Stimulated activated CD4-positive, alpha-beta T cell treated with anti-CD3 and anti-CD28 coated beads, TNF-alpha, amount 100 ng/mL, for 4 hours (primary cell): ENCODE measurements at regions not wholly inside any gene's neighbourhood (a gene's known extent, or its start where the extent isn't known, plus 50 kb on each side); places are given as distances from the start of the nearest gene placed in this dataset.
"Not testable (repeated sequence)": the region's sequence is repeated elsewhere in the genome, so short reads cannot be mapped to it uniquely, and the experiment has no call there.

Source experiments
- DNase-seq, 3 experiments: peaks; one replicate each; pipeline ENCODE4 v3.0.0-alpha.2; 2020; ENCODE audit warnings: low read depth in 3 of 3

DNA sequence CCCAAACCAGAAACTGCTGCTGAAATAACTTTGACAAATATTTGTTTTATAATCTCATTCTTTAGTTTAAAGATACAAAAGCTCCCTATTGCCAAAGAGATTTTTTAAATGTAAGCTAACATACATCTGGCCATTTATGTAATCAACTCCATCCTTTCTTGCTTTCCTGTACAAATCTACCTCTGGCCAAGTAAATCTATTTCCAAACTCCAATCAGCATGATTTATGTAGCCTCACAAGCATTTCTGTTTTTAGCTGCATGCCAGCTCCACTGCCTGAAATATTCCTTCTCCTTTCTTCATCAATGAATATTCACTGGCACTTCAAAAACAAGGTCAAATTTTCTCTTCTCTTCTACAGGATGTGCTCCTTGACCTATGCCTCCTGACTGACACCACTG, 80.0 kb downstream of the SHOX2 start:
- DNase-seq: no peak

- DNase-seq: not testable (repeated sequence)
Observed at GRCh38 chr3:158019897-158020296, 86.3 kb downstream of the SHOX2 start.

- no peak for DNase-seq
Observed at GRCh38 chr3:158018462-158018861, 87.8 kb downstream of the SHOX2 start.

GRCh38 chr3:158012901-158013300, 93.3 kb downstream of the SHOX2 start:
- DNase-seq: no peak

DNA sequence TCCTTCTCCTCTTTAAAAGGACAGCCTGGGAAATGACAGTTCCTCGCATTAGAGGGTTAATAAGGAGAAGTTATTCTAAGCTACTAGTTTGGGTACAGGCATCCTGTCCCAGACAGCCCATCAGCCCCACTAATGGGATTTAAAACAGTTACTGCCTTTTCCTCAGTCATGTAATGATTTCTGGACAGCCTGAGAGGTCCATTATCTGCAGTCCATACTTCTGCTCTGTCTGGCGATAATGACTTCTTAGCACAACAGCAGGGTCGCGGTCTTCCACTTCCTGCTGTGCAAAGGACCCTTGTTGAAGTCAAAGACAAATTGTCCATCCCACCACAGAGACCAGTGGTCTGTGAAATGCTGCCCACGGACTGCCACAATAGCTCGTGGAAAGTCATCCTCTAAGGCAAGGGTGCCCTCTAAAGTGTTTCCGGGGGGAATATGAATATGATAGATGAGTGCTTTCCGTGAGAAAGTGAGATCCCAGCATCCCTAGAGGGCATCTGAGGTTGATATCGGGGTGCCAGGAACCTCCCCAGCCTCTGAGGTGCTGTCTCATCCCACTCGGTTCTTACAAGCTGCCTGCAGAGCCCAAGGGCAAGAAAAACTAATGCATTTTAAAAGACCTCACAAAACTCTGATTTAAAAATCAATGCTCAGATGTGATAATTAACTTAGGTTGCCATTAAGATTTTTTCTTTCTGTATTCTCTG, 100.7 kb downstream of the SHOX2 start:
- DNase-seq: no peak

DNA sequence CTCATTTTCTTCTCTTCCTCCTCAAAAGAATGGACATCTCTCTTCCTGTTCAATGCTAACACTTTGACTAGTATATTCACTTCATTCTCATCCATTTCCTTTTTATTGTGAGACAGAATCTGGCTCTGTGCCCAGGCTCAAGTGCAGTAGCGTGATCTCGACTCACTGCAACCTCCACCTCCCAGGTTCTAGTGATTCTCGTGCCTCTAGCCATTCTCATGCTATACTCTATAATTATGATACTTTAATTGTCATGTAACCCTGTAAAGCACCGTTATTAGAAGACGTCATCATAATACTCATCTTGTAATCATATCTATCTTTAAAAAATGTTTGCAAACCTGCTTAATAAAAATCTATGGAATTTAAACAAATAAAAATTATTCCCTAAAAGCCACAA, 107.0 kb downstream of the SHOX2 start:
- no peak for DNase-seq

GRCh38 chr3:157982359-157982758, 123.9 kb downstream of the SHOX2 start:
- no peak for DNase-seq

- DNase-seq: no peak
Observed at GRCh38 chr3:157981819-157982218, 124.4 kb downstream of the SHOX2 start.

DNA sequence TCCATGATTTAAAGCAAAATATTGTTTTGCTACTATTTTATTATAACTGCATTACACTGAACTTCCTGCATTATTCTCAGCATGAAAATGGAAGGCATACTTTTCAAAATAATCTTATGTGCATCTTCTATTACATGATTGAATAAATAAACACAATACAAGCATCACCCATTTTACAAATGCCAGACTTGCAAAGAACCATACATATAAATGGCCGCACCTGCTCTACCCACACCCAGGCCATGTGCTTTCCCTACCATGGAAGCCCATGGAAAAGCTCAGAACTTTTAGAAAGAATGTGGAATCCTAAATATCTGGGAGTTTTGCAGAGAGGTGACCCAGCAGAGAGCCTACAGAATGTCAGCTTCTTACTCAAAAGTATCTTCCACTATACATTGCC, 127.2 kb downstream of the SHOX2 start:
- DNase-seq: no peak

DNA sequence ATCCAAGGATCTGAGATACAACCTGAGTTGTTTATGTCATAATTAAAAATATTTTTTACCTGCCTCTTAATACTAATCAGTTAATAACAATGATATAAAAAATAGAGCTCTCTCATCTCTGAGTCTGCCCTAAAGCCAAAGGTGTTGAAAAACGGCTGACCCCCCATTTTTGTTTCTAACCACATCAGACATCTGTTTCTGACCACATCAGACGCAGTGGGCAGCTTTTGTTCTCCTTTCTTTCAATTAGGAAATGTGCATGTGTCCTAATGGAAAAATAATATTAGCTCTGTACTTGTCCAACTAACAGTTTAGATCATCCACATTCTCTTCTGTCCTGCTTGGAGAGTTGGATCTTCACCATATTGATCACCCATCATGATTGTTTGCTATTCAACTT, 144.6 kb downstream of the SHOX2 start:
- DNase-seq: no peak

DNA sequence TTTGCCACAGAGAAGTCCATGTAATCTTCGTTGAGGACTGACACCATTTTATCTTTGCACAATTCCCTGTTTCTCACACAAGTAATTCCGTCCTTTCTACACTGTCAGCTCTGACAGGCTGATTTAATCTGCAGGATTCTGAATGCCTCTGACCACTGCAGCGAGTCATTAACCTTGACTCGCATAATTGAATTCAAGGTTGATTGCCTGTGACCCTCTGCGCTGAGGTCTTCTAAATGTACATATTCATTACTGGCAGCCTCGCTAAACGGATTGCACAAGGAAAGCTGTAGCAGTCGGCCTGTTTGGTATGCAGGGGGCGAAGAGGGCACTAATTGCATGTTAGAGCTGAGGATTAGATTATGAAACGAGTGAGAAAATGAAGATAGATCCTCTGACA, 147.8 kb downstream of the SHOX2 start:
- no peak for DNase-seq

DNA sequence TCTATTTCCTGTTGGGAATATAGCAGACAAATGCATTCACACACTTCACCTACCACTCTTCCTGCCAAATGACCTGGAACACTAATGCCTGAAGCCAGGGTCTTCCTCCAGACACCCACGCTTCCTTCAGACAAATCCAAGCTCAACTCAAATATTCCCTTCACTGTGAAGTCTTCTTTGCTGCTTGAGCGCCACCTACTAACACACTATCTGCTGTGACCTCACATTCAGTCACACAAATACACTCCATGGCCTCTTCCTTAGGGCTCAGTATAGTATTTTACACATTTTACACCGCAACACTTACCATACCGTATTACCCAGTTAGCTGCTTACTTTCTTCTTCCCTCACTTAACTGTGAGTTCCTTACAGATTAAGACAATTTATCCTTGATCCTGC, 149.4 kb downstream of the SHOX2 start:
- DNase-seq: no peak

- no peak for DNase-seq
Observed at GRCh38 chr3:157956176-157956575, 150.0 kb downstream of the SHOX2 start.

- DNase-seq: no peak
Observed at GRCh38 chr3:157953565-157953964, 152.7 kb downstream of the SHOX2 start.

DNA sequence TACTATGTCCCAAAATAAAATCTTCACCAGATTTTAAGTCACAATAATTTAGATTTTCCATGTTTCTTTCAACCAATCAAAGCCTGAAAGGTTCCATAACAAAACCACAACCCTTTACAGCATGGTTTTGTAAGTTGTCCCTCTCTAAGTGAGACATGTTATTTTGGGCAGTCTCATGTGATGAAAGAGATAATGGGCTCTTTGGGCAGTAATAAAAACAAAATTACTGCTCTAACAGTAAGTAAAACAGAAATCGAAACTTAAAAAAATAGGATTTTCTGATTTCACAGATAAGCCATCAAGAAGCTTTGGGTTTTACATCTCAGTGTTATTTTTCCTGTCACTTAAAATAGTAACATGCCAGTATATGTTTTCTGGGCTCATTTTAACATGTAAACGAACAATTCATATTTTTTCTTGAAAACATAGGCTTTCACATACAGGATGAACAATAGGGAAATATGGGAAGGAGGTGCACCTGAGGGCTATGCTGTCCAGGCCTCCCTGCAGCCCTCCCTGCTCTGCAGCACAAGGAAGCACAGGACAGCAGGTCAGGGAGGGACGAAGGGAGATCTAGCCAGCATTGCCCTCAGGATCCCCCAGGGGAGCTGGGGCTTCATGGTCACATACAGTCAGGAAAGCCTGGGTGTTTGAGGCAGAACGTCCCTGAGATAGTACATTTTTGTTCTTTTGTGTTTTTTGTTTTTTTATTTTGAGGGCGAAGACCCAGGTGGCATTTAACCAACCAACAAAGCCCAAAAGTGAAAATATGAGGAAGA, 157.4 kb downstream of the SHOX2 start:
- DNase-seq: no peak

DNA sequence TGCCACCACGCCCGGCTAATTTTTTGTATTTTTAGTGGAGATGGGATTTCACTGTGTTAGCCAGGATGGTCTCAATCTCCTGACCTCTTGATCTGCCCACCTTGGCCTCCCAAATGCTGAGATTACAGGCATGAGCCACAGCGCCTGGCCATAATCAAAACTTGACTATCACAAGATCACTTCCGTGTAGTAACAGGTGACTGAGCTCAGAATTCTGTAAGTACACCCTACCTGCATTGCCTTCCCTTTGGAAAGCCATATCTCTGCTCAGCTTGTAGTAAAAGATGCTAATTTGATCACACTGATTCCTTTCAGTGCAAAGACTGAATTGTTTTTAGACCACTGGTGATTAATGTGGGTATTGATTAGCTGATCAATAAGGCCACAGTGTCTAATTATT, 167.1 kb downstream of the SHOX2 start:
- DNase-seq: no peak

DNA sequence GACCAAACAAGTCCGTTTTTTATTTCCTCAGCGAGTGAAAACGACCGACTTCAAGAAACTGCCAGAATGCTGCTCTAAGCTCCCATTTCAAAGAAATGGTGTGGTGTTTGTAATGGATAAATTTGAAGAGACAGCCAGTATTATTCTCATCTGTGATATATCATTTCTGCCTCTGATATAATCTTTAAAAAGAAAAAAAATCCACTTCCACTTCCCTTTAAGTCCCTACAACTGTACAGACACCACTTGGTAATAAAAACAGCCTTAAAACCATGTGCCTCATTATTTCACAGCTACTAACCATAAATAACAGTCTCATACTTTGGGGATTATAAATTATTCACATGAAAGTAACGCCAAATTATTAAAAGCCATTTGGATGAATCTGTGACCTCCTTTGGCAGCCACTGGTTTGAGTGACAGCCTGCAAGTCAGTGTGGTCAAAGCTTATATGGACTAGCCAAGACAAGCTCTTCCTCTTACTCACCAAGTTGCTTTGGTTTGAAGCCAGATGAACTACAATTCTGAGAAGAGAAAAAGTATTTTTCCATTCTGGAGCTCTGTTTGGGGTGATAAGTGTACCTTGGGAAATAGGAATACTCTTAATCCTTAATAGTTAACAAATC, 168.0 kb downstream of the SHOX2 start:
- DNase-seq: no peak

GRCh38 chr3:157931517-157931916, 174.7 kb downstream of the SHOX2 start:
- DNase-seq: no peak

DNA sequence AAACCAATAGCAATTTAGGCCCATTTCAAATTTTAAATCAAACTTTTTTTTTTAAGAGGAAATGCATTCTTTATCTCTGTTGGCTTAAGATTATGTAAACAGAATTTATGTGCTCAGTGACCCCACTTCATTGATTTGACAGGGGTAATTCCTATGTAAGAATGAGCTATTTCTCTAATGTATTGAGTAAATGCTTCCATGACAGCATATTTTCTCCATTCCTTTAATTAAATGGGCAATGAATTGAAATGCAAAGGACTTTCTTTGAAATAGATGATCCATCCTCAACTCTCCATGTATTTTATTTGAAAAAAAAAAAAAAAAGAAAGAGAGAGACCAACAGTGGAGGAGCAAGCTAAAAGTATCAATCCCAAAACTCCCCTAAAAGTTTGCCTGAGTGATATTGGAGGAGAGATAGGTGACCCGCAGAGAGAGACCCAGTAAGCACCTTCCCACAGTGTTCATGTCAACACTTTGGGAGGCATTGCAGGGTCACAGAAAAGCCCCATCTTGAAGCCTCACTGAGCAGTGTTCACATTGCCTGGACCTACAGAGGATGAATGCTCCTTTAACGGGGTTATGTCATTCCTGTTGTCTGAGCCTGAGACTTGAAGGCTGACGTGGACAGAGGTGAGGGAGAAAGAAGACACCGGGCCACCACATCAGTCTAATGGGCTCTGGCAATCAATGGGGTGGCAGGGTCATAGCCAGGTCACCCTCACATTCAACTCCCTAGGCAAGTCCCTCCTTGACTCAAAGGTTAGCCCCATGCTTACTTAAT, 176.0 kb downstream of the SHOX2 start:
- DNase-seq: no peak

GRCh38 chr3:157926822-157927221, 179.4 kb downstream of the SHOX2 start:
- DNase-seq: no peak

DNA sequence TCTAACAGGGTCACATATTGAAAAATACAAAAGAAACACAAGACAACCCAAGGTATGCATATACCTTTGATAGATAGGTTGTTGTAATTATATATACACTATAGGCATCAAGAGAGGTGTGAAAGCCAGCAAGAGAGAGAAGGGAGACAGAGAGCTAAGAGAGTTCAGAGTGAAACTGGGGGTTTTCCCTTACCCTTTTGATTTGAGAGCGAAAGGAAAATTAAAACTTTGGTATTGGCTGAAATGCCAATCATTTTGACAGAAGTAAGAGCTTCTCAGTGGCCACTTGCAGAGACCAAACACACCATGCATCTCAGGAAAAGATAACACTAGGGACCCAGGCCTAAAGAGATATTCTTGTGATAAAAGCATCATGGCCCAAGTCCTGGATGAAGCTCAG, 183.6 kb downstream of the SHOX2 start:
- no peak for DNase-seq

- no peak for DNase-seq
Observed at GRCh38 chr3:157921811-157922210, 184.4 kb downstream of the SHOX2 start.
